ENCODE measurements at regions not wholly inside any gene's neighbourhood (a gene's known extent, or its start where the extent isn't known, plus 50 kb on each side); places are given as distances from the start of the nearest gene placed in this dataset.

- Histone ChIP-seq H3K27ac (replicated peaks) (no peak overlapping the region), H3K27me3 (ENCODE audit: insufficient read depth, poor library complexity, severe bottlenecking) (no peaks in the 10 kb centered on the region), H3K4me3 (replicated peaks; ENCODE audit: insufficient read depth, low read length) (no peak overlapping the region)
- no peak for DNase-seq (ENCODE audit: low read depth in 1 of 2, low spot score in 1 of 2)
- TF ChIP-seq POLR2AphosphoS5 (IDR thresholded peaks at IDR 0.05; ENCODE audit: low read depth) (no peak), SPI1 (IDR thresholded peaks at IDR 0.05; ENCODE audit: borderline replicate concordance, low read depth) (no peak), CTCF (IDR thresholded peaks at IDR 0.05; ENCODE audit: insufficient read depth, low read length) (no peak), GABPA (IDR thresholded peaks at IDR 0.05; ENCODE audit: low read depth) (no peak), REST (IDR thresholded peaks at IDR 0.05; ENCODE audit: insufficient replicate concordance, low read depth) (no peak)
Measured at GRCh38 chr2:43085505-43085904, 140.9 kb downstream of the ZFP36L2 start.

- TF ChIP-seq CTCF (IDR thresholded peaks at IDR 0.05; ENCODE audit: insufficient read depth, low read length) (no peak), GABPA (IDR thresholded peaks at IDR 0.05; ENCODE audit: low read depth) (no peak), REST (IDR thresholded peaks at IDR 0.05; ENCODE audit: insufficient replicate concordance, low read depth) (no peak), POLR2AphosphoS5 (IDR thresholded peaks at IDR 0.05; ENCODE audit: low read depth) (no peak), SPI1 (IDR thresholded peaks at IDR 0.05; ENCODE audit: borderline replicate concordance, low read depth) (no peak)
- Histone ChIP-seq H3K27ac (replicated peaks) (no peak overlapping the region), H3K4me3 (replicated peaks; ENCODE audit: insufficient read depth, low read length) (no peak overlapping the region), H3K27me3 (ENCODE audit: insufficient read depth, poor library complexity, severe bottlenecking) (no peaks in the 10 kb centered on the region)
- no peak for DNase-seq (ENCODE audit: low read depth in 1 of 2, low spot score in 1 of 2)
Measured at GRCh38 chr2:43084699-43085091, 141.7 kb downstream of the ZFP36L2 start.

GRCh38 chr2:43083710-43084698, 142.4 kb downstream of the ZFP36L2 start:
- Histone ChIP-seq H3K27ac (replicated peaks) (no peak overlapping the region), H3K27me3 (ENCODE audit: insufficient read depth, poor library complexity, severe bottlenecking) (no peaks in the 10 kb centered on the region), H3K4me3 (replicated peaks; ENCODE audit: insufficient read depth, low read length) (no peak overlapping the region)
- DNase-seq (ENCODE audit: low read depth in 1 of 2, low spot score in 1 of 2) = peak in 1 of 2 experiments; percentile 17
- no peak for TF ChIP-seq GABPA (IDR thresholded peaks at IDR 0.05; ENCODE audit: low read depth)
- no peak for TF ChIP-seq CTCF (IDR thresholded peaks at IDR 0.05; ENCODE audit: insufficient read depth, low read length)
- TF ChIP-seq REST (IDR thresholded peaks at IDR 0.05; ENCODE audit: insufficient replicate concordance, low read depth) = no peak
- no peak for TF ChIP-seq POLR2AphosphoS5 (IDR thresholded peaks at IDR 0.05; ENCODE audit: low read depth)
- TF ChIP-seq SPI1 (IDR thresholded peaks at IDR 0.05; ENCODE audit: borderline replicate concordance, low read depth) = no peak
